ENCODE measurements at regions not wholly inside any gene's neighbourhood (a gene's known extent, or its start where the extent isn't known, plus 50 kb on each side); places are given as distances from the start of the nearest gene placed in this dataset.
A peak's percentile ranks its signal among the peaks of the same experiment; 100 is the strongest.
"Not testable (repeated sequence)": the region's sequence is repeated elsewhere in the genome, so short reads cannot be mapped to it uniquely, and the experiment has no call there.

DNA sequence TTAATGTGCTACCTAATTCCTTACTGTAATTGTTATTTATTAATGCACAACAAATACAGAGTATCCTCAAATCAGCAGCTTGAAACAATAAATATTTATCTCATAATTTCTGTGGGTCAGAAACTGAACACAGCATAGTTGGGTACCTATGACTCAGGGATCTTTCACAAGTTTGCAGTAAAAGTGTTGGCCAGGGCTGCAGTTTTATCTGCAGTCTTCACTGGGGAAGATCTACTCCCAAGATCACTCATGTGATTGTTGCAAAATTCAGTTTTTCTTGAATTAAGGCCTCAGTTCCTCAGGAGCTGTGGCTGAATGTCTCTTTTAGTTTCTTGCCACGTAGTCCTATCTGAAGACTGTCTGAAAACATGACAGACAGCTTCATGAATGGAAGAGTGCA, 237.8 kb downstream of the ZWINT start:
- TF ChIP-seq, protein P1, sequence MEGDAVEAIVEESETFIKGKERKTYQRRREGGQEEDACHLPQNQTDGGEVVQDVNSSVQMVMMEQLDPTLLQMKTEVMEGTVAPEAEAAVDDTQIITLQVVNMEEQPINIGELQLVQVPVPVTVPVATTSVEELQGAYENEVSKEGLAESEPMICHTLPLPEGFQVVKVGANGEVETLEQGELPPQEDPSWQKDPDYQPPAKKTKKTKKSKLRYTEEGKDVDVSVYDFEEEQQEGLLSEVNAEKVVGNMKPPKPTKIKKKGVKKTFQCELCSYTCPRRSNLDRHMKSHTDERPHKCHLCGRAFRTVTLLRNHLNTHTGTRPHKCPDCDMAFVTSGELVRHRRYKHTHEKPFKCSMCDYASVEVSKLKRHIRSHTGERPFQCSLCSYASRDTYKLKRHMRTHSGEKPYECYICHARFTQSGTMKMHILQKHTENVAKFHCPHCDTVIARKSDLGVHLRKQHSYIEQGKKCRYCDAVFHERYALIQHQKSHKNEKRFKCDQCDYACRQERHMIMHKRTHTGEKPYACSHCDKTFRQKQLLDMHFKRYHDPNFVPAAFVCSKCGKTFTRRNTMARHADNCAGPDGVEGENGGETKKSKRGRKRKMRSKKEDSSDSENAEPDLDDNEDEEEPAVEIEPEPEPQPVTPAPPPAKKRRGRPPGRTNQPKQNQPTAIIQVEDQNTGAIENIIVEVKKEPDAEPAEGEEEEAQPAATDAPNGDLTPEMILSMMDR (IDR thresholded peaks at IDR 0.05): no peak
- ATAC-seq (ENCODE audit: low FRiP score) (peak; percentile 84), DNase-seq (ENCODE audit: low spot score) (no peak)

DNA sequence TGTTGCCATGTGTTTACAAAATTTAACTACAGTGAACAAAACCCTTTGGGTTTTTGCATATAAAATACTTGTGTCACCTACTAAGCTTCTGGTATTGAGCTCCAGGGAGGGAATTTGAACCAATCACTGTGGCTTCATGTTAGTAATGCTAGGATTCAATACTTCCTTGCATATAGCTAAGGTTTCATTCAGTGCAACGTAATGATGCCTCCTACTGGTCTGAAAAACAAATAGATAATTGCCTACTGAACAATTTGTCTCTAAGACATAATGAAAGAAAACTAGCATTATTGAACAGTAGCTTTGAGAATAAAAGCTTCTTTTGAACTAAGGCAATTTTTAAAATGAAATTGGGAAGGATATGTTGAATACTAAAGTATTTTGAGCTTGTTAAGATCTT, 244.4 kb downstream of the ZWINT start:
- DNase-seq (ENCODE audit: low spot score): no peak
- no peak for ATAC-seq (ENCODE audit: low FRiP score)
- TF ChIP-seq, protein P1 (IDR thresholded peaks at IDR 0.05): no peak

GRCh38 chr10:56109454-56109853, 251.6 kb downstream of the ZWINT start:
- TF ChIP-seq, protein P1 (IDR thresholded peaks at IDR 0.05): no peak
- no peak for ATAC-seq (ENCODE audit: low FRiP score)
- no peak for DNase-seq (ENCODE audit: low spot score)

GRCh38 chr10:56104923-56105322, 256.1 kb downstream of the ZWINT start:
- ATAC-seq (ENCODE audit: low FRiP score) (no peak), DNase-seq (ENCODE audit: low spot score) (no peak)
- TF ChIP-seq, protein P1 (IDR thresholded peaks at IDR 0.05): no peak

DNA sequence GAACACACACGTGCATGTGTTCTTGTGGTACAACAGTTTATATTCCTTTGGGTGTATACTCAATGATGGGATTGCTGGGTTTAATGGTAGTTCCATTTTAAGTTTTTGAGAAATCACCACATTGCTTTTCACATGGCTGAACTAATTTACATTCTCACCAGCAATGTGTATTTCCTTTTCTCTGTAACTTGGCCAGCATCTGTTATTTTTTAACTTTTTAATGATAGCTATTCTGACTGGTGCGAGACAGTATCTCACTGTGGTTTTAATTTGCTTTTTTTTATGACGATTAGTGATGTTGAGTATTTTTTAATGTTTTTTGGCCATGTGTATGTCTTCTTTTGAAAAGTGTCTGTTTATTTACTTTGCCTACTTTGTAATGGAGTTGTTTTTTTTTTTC, 256.6 kb downstream of the ZWINT start:
- TF ChIP-seq, protein P1 (IDR thresholded peaks at IDR 0.05): no peak
- no peak for ATAC-seq (ENCODE audit: low FRiP score)
- DNase-seq (ENCODE audit: low spot score): no peak

- TF ChIP-seq, protein P1 (IDR thresholded peaks at IDR 0.05): no peak
- ATAC-seq (ENCODE audit: low FRiP score) (no peak), DNase-seq (ENCODE audit: low spot score) (no peak)
Observed at GRCh38 chr10:56096226-56096517, 264.9 kb downstream of the ZWINT start.

- DNase-seq (ENCODE audit: low spot score): no peak
- ATAC-seq (ENCODE audit: low FRiP score): no peak
- TF ChIP-seq, protein P1 (IDR thresholded peaks at IDR 0.05): no peak
Observed at GRCh38 chr10:56095506-56096225, 265.4 kb downstream of the ZWINT start.

DNA sequence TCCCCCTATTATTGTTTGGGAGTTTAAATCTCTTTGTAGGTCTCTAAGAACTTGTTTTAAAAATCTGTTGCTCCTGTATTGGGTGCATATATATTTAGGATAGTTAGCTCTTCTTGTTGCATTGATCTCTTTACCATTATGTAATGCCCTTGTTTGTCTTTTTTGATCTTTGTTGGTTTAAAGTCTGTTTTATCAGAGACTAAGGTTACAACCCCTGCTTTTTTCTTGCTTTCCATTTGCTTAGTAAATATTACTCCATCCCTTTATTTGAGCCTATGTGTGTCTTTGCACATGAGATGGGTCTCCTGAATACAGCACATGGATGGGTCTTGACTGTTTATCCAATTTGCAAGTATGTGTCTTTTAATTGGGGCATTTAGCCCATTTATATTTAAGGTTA, 267.4 kb downstream of the ZWINT start:
- ATAC-seq (ENCODE audit: low FRiP score); DNase-seq (ENCODE audit: low spot score): not testable (repeated sequence)

Data from omental fat pad (tissue), 3 donors.